Suprapubic skin (tissue), 4 donors: ENCODE measurements at regions not wholly inside any gene's neighbourhood (a gene's known extent, or its start where the extent isn't known, plus 50 kb on each side); places are given as distances from the start of the nearest gene placed in this dataset.

Experiments used
- DNase-seq, 2 donors: peaks; one replicate each; pipeline ENCODE4 v3.0.0-alpha.2; 2019; ENCODE audit warnings: low spot score in 2 of 2
- H3K27ac ChIP-seq: fragments of 200-600 bp; sonication (generic); one replicate; pipeline ENCODE4 v1.5.1; 2019
- H3K27me3 ChIP-seq: fragments of 200-600 bp; sonication (generic); one replicate; pipeline ENCODE4 v1.5.1; 2019
- H3K36me3 ChIP-seq: fragments of 200-600 bp; sonication (generic); one replicate; pipeline ENCODE4 v1.5.1; 2019
- H3K4me1 ChIP-seq: fragments of 200-600 bp; sonication (generic); one replicate; pipeline ENCODE4 v1.5.1; 2019
- H3K4me3 ChIP-seq: fragments of 200-600 bp; sonication (generic); one replicate; pipeline ENCODE4 v1.5.1; 2019; ENCODE audit warnings: mild to moderate bottlenecking
- H3K9me3 ChIP-seq: fragments of 200-600 bp; sonication (generic); one replicate; pipeline ENCODE4 v1.5.1; 2019
- CTCF ChIP-seq, 2 donors: fragments of 200-600 bp in 1 of 2; fragments of 450-650 bp in 1 of 2; sonication (generic) in 1 of 2; IDR thresholded peaks; one replicate each; pipeline ENCODE4 v1.5.1; 2016 to 2019; ENCODE audit warnings: antibody characterized with exemption in 2 of 2, mild to moderate bottlenecking in 1 of 2, moderate library complexity in 1 of 2
- EP300 ChIP-seq: sonication (generic); formaldehyde crosslinking; IDR thresholded peaks from one replicate; pipeline ENCODE4 v1.6.1; 2017; ENCODE audit warnings: antibody characterized with exemption
- POLR2A ChIP-seq, 2 donors: fragments of 450-650 bp; IDR thresholded peaks; one replicate each; pipeline ENCODE4 v1.6.1; 2017; ENCODE audit warnings: antibody characterized with exemption in 2 of 2, mild to moderate bottlenecking in 2 of 2, moderate library complexity in 2 of 2
- POLR2AphosphoS5 ChIP-seq, 3 donors: sonication (generic); formaldehyde crosslinking; IDR thresholded peaks; one replicate each; pipeline ENCODE4 v1.6.1; 2017; ENCODE audit warnings: antibody characterized with exemption in 3 of 3
- WGBS: methylation state at CpG from one replicate; pipeline ENCODE4 v1.1.5; 2018; 5-methylcytosine and 5-hydroxymethylcytosine counted together

- no peak overlapping the region for H3K4me3 ChIP-seq
- H3K9me3 ChIP-seq = no peaks in the 10 kb centered on the region
- no peak overlapping the region for H3K27ac ChIP-seq
- no peak for DNase-seq
- no peaks in the 10 kb centered on the region for H3K27me3 ChIP-seq
- TF ChIP-seq CTCF (IDR thresholded peaks at IDR 0.05) (no peak), POLR2AphosphoS5 (IDR thresholded peaks at IDR 0.05) (no peak), POLR2A (IDR thresholded peaks at IDR 0.05) (no peak), EP300 (no peak)
- H3K36me3 ChIP-seq = no peaks in the 10 kb centered on the region
- 84% methylated on average over 3 of the region's 3 CpGs for WGBS
- H3K4me1 ChIP-seq = no peaks in the 10 kb centered on the region
Measured at GRCh38 chr7:51481421-51481820, 164.8 kb upstream of the COBL start.

- H3K36me3 ChIP-seq = no peaks in the 10 kb centered on the region
- peaks cover 3% of the 10 kb centered on the region for H3K27me3 ChIP-seq
- WGBS = 87% methylated on average over 17 of the region's 17 CpGs
- no peak overlapping the region for H3K4me3 ChIP-seq
- TF ChIP-seq POLR2A (IDR thresholded peaks at IDR 0.05) (no peak), EP300 (no peak), CTCF (IDR thresholded peaks at IDR 0.05) (no peak), POLR2AphosphoS5 (IDR thresholded peaks at IDR 0.05) (no peak)
- DNase-seq = no peak
- H3K4me1 ChIP-seq = no peaks in the 10 kb centered on the region
- no peaks in the 10 kb centered on the region for H3K9me3 ChIP-seq
- H3K27ac ChIP-seq = no peak overlapping the region
Measured at GRCh38 chr7:51477819-51478218, 161.2 kb upstream of the COBL start.

GRCh38 chr7:51477323-51477722 is 160.7 kb upstream of the COBL start:
- Histone ChIP-seq H3K36me3 (no peaks in the 10 kb centered on the region), H3K9me3 (no peaks in the 10 kb centered on the region), H3K4me3 (no peak overlapping the region), H3K27me3 (peaks cover 3% of the 10 kb centered on the region), H3K4me1 (no peaks in the 10 kb centered on the region), H3K27ac (no peak overlapping the region)
- no peak for DNase-seq
- TF ChIP-seq CTCF (IDR thresholded peaks at IDR 0.05) (no peak), POLR2A (IDR thresholded peaks at IDR 0.05) (no peak), POLR2AphosphoS5 (IDR thresholded peaks at IDR 0.05) (no peak), EP300 (no peak)
- 89% methylated on average over 8 of the region's 8 CpGs for WGBS

GRCh38 chr7:51476026-51476425 is 159.4 kb upstream of the COBL start:
- no peak for DNase-seq
- WGBS = 89% methylated on average over 10 of the region's 13 CpGs
- TF ChIP-seq EP300 (no peak), POLR2A (IDR thresholded peaks at IDR 0.05) (no peak), POLR2AphosphoS5 (IDR thresholded peaks at IDR 0.05) (no peak), CTCF (IDR thresholded peaks at IDR 0.05) (no peak)
- no peak overlapping the region for H3K4me3 ChIP-seq
- no peak overlapping the region for H3K27ac ChIP-seq
- no peaks in the 10 kb centered on the region for H3K36me3 ChIP-seq
- peaks cover 3% of the 10 kb centered on the region for H3K4me1 ChIP-seq
- peaks cover 13% of the 10 kb centered on the region for H3K27me3 ChIP-seq
- H3K9me3 ChIP-seq = no peaks in the 10 kb centered on the region

GRCh38 chr7:51472873-51473272 is 156.3 kb upstream of the COBL start:
- no peak for TF ChIP-seq POLR2AphosphoS5 (IDR thresholded peaks at IDR 0.05)
- no peak for TF ChIP-seq EP300
- TF ChIP-seq POLR2A (IDR thresholded peaks at IDR 0.05) = no peak
- TF ChIP-seq CTCF (IDR thresholded peaks at IDR 0.05) = no peak
- no peaks in the 10 kb centered on the region for H3K36me3 ChIP-seq
- no peak for DNase-seq
- no peaks in the 10 kb centered on the region for H3K9me3 ChIP-seq
- H3K4me1 ChIP-seq = peaks cover 3% of the 10 kb centered on the region
- no peak overlapping the region for H3K4me3 ChIP-seq
- H3K27ac ChIP-seq = no peak overlapping the region
- H3K27me3 ChIP-seq = peaks cover 17% of the 10 kb centered on the region
- 89% methylated on average over 6 of the region's 6 CpGs for WGBS
